Tibial artery (tissue), 4 donors: ENCODE measurements at regions not wholly inside any gene's neighbourhood (a gene's known extent, or its start where the extent isn't known, plus 50 kb on each side); places are given as distances from the start of the nearest gene placed in this dataset.

Experiments used
- DNase-seq, 2 donors: peaks; one replicate each; pipeline ENCODE4 v3.0.0-alpha.2; 2019
- H3K27ac ChIP-seq, 2 donors: fragments of 200-600 bp; sonication (generic) in 1 of 2; 1 replicate in 1 of 2; 2 replicates in 1 of 2; pipeline ENCODE4 v1.5.1; 2018 to 2019; ENCODE audit warnings: mild to moderate bottlenecking in 1 of 2
- H3K27me3 ChIP-seq, 2 donors: fragments of 200-600 bp; sonication (generic) in 1 of 2; one replicate each; pipeline versions ENCODE4 v1.5.1 to v1.6.0; 2016 to 2019
- H3K36me3 ChIP-seq, 3 donors: fragments of 200-600 bp; sonication (generic) in 2 of 3; one replicate each; pipeline ENCODE4 v1.5.1; 2016 to 2019; ENCODE audit warnings: mild to moderate bottlenecking in 2 of 3
- H3K4me1 ChIP-seq, 4 donors: fragments of 200-600 bp; sonication (generic) in 2 of 4; 1 replicate in 3 of 4; 2 replicates in 1 of 4; pipeline ENCODE4 v1.5.1; 2016 to 2019
- H3K4me3 ChIP-seq, 2 donors: fragments of 200-600 bp; sonication (generic) in 1 of 2; 1 replicate in 1 of 2; 2 replicates in 1 of 2; pipeline ENCODE4 v1.5.1; 2018 to 2019; ENCODE audit warnings: mild to moderate bottlenecking in 2 of 2
- H3K9me3 ChIP-seq, 3 donors: fragments of 200-600 bp; sonication (generic) in 1 of 3; one replicate each; pipeline ENCODE4 v1.5.1; 2016 to 2019
- CTCF ChIP-seq, 2 experiments: fragments of 200-600 bp in 1 of 2; fragments of 450-650 bp in 1 of 2; IDR thresholded peaks; one replicate each; pipeline ENCODE4 v1.5.1; 2017 to 2019; ENCODE audit warnings: antibody characterized with exemption in 2 of 2, mild to moderate bottlenecking in 1 of 2, moderate library complexity in 1 of 2
- intact Hi-C: fragments of 100-400 bp; cut with DNase I; formaldehyde crosslinking; loops from one replicate; pipeline ENCODE4 v1.15.0; 2023; ENCODE audit warnings: low total_unique reads

DNA sequence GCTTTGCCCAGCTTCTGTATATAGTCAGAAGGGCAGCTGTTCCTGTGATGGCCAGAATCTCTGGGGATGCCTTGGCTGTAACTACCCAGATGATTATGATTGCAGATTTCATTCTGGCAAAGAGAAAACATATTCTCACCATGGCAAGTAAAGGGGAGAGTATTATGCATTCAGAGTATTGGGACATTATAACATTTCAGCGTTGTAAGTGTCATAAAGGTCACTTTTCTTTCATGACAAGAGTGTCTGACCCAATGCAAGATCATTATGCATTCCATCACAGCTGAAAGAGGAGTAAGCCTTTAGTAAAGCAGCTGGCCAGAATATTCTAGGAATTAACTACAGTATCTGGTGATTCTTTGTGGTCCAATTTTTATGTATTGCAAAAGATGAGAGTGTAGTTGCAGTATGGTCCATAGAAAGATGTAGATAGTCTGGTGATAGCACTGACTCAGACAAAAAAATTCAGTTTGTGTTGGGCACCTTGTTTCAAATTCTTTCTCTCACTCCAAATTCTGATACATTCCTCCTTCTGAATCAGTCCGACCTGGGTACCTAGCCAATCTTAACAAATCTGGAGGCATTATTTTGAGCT lies 2366.3 kb downstream of the PCDH7 start:
- H3K9me3 ChIP-seq = no peaks in the 10 kb centered on the region
- H3K36me3 ChIP-seq = no peaks in the 10 kb centered on the region
- no peak overlapping the region for H3K4me3 ChIP-seq
- H3K27ac ChIP-seq = no peak overlapping the region
- TF ChIP-seq CTCF (IDR thresholded peaks at IDR 0.05) = no peak
- intact Hi-C loops = no loop called here
- H3K4me1 ChIP-seq = no peaks in the 10 kb centered on the region
- no peaks in the 10 kb centered on the region for H3K27me3 ChIP-seq
- DNase-seq = no peak

DNA sequence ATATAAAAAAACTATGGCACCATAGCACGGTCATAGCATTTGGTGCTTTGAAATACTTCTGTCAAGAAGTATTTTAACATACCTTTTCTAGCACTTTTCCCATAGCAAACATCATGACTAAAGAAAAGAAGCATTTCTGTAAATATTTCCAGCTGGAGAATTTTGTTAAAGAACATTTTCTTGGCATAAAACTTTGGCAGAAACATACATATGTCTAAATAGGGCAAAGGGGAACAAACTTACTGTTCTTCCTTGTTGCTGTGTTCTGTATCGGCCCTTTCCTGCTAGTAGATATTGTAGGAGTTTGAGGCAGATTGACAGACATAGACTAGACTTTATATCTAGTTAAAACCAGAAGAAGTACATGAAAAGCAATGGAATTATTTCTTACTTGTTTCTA lies 2368.5 kb downstream of the PCDH7 start:
- Histone ChIP-seq H3K9me3 (no peaks in the 10 kb centered on the region), H3K4me1 (no peaks in the 10 kb centered on the region), H3K27me3 (no peaks in the 10 kb centered on the region), H3K4me3 (no peak overlapping the region), H3K36me3 (no peaks in the 10 kb centered on the region), H3K27ac (no peak overlapping the region)
- intact Hi-C loops = no loop called here
- DNase-seq = no peak
- TF ChIP-seq CTCF (IDR thresholded peaks at IDR 0.05) = no peak

DNA sequence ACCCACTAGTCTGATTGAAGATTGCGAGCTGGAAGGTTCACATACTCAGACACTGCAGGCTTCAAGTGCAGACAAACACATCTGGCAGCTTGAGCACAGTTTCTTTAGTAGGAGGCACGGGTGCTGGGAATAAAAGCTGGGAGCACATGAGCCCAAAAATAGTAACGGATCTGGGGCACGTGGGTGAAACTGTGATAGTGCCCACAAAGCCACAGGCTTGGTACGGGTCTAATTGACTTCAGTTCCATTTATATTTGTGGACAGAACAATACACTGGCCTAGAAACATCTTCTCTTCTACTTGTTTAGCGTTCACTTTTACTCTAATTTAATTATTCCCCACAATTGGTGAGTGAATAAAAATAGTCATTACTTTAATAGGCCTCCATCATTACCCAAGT lies 2370.7 kb downstream of the PCDH7 start:
- H3K9me3 ChIP-seq = no peaks in the 10 kb centered on the region
- H3K36me3 ChIP-seq = no peaks in the 10 kb centered on the region
- H3K27ac ChIP-seq = no peak overlapping the region
- DNase-seq = no peak
- intact Hi-C loops = no loop called here
- H3K4me3 ChIP-seq = no peak overlapping the region
- no peak for TF ChIP-seq CTCF (IDR thresholded peaks at IDR 0.05)
- H3K27me3 ChIP-seq = no peaks in the 10 kb centered on the region
- no peaks in the 10 kb centered on the region for H3K4me1 ChIP-seq

- TF ChIP-seq CTCF (IDR thresholded peaks at IDR 0.05) = no peak
- Histone ChIP-seq H3K36me3 (no peaks in the 10 kb centered on the region), H3K27ac (no peak overlapping the region), H3K27me3 (no peaks in the 10 kb centered on the region), H3K4me1 (no peaks in the 10 kb centered on the region), H3K9me3 (no peaks in the 10 kb centered on the region), H3K4me3 (no peak overlapping the region)
- no peak for DNase-seq
- intact Hi-C loops = no loop called here
Measured at GRCh38 chr4:33091961-33092360, 2371.8 kb downstream of the PCDH7 start.

DNA sequence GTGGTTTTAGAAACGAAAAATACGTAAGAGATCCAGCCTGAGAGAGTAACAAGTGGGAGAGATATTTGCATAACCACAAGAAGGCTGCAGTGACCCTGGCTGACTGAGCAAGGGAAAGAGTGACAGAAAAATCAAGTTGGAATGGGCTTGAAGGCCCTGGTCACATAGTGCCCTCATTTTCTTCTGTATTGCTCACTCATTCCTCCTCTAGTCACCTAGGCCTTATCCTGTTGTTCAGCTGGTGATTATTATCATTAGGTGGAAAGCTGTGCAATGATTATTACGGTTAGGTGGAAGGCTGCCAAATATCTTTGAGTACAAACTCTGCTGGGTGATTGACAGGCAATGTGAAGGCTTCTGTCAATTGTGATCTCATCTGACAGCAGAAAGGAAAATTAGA lies 2384.1 kb downstream of the PCDH7 start:
- H3K36me3 ChIP-seq = no peaks in the 10 kb centered on the region
- H3K4me1 ChIP-seq = no peaks in the 10 kb centered on the region
- no peak for TF ChIP-seq CTCF (IDR thresholded peaks at IDR 0.05)
- H3K27ac ChIP-seq = no peak overlapping the region
- no peaks in the 10 kb centered on the region for H3K9me3 ChIP-seq
- H3K27me3 ChIP-seq = no peaks in the 10 kb centered on the region
- DNase-seq = no peak
- H3K4me3 ChIP-seq = no peak overlapping the region
- intact Hi-C loops = no loop called here

- Histone ChIP-seq H3K36me3 (no peaks in the 10 kb centered on the region), H3K27me3 (no peaks in the 10 kb centered on the region), H3K4me1 (no peaks in the 10 kb centered on the region), H3K27ac (no peak overlapping the region), H3K9me3 (no peaks in the 10 kb centered on the region), H3K4me3 (no peak overlapping the region)
- no peak for TF ChIP-seq CTCF (IDR thresholded peaks at IDR 0.05)
- intact Hi-C loops = no loop called here
- DNase-seq = no peak
Measured at GRCh38 chr4:33107814-33108213, 2387.6 kb downstream of the PCDH7 start.
